Esophagus squamous epithelium (tissue), 5 donors: ENCODE measurements at regions not wholly inside any gene's neighbourhood (a gene's known extent, or its start where the extent isn't known, plus 50 kb on each side); places are given as distances from the start of the nearest gene placed in this dataset.

Source experiments
- DNase-seq: peaks from one replicate; lab custom pipeline; 2025; lab: John Stamatoyannopoulos, UW
- H3K27ac ChIP-seq, 4 donors: fragments of 200-600 bp; sonication (generic); one replicate each; pipeline ENCODE4 v1.5.1; 2016 to 2019; ENCODE audit warnings: mild to moderate bottlenecking in 1 of 4
- H3K27me3 ChIP-seq, 4 donors: fragments of 200-600 bp; sonication (generic); 1 replicate in 3 of 4; 2 replicates in 1 of 4; pipeline versions ENCODE4 v1.5.1 to v1.6.0; 2017 to 2021; ENCODE audit warnings: antibody characterized with exemption in 1 of 4
- H3K36me3 ChIP-seq, 3 donors: fragments of 200-600 bp; sonication (generic); one replicate each; pipeline ENCODE4 v1.5.1; 2016 to 2019
- H3K4me1 ChIP-seq, 3 donors: fragments of 200-600 bp; sonication (generic); one replicate each; pipeline ENCODE4 v1.5.1; 2017 to 2019
- H3K4me3 ChIP-seq, 4 donors: fragments of 200-600 bp; sonication (generic); 1 replicate in 3 of 4; 2 replicates in 1 of 4; pipeline ENCODE4 v1.5.1; 2016 to 2019; ENCODE audit warnings: mild to moderate bottlenecking in 2 of 4, moderate library complexity in 1 of 4
- H3K9me3 ChIP-seq, 3 donors: fragments of 200-600 bp; sonication (generic); one replicate each; pipeline ENCODE4 v1.5.1; 2016 to 2019
- POLR2A ChIP-seq, 4 donors: fragments of 450-650 bp; IDR thresholded peaks; one replicate each; pipeline ENCODE4 v1.6.1; 2017; ENCODE audit warnings: antibody characterized with exemption in 4 of 4, mild to moderate bottlenecking in 4 of 4, moderate library complexity in 3 of 4
- WGBS, 2 donors: methylation state at CpG; one replicate each; pipeline ENCODE4 v1.1.5; 2018; 5-methylcytosine and 5-hydroxymethylcytosine counted together
- intact Hi-C: fragments of 100-400 bp; cut with DNase I; formaldehyde crosslinking; loops from one replicate; pipeline ENCODE4 v1.15.0; 2022
- TF ChIP-seq, protein P1 (sequence below), 6 experiments: fragments of 450-650 bp in 4 of 6; fragments of 200-600 bp in 2 of 6; sonication (generic) in 2 of 6; IDR thresholded peaks; one replicate each; pipeline ENCODE4 v1.5.1; 2016 to 2019; ENCODE audit warnings: antibody characterized with exemption in 6 of 6, mild to moderate bottlenecking in 4 of 6, moderate library complexity in 4 of 6
- donor health status: DM: yes; HTN: yes; CAD: no.

DNA sequence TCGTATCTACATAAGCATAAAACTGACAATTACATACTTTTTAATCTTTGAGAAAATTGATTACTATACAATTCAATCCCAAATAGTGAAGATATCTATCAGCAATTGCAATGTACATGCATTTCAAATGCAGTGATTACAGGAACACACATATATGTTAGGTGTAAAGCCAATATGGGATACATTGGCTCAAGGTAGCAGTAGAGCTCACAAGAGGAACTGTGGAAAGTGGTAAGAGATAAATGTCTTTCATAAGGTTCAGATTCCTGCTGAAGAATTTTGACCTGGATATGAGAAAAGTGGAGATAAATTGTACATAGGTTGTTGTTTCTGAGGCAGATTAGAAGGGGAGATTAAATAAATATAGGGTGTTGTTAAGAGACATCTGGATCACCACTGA lies 1280.5 kb downstream of the OTOL1 start:
- TF ChIP-seq, protein P1, sequence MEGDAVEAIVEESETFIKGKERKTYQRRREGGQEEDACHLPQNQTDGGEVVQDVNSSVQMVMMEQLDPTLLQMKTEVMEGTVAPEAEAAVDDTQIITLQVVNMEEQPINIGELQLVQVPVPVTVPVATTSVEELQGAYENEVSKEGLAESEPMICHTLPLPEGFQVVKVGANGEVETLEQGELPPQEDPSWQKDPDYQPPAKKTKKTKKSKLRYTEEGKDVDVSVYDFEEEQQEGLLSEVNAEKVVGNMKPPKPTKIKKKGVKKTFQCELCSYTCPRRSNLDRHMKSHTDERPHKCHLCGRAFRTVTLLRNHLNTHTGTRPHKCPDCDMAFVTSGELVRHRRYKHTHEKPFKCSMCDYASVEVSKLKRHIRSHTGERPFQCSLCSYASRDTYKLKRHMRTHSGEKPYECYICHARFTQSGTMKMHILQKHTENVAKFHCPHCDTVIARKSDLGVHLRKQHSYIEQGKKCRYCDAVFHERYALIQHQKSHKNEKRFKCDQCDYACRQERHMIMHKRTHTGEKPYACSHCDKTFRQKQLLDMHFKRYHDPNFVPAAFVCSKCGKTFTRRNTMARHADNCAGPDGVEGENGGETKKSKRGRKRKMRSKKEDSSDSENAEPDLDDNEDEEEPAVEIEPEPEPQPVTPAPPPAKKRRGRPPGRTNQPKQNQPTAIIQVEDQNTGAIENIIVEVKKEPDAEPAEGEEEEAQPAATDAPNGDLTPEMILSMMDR (IDR thresholded peaks at IDR 0.05) = no peak
- no peak for TF ChIP-seq POLR2A (IDR thresholded peaks at IDR 0.05)
- Histone ChIP-seq H3K27me3 (no peaks in the 10 kb centered on the region), H3K9me3 (no peaks in the 10 kb centered on the region), H3K4me3 (no peak overlapping the region), H3K27ac (no peak overlapping the region), H3K4me1 (no peaks in the 10 kb centered on the region), H3K36me3 (no peaks in the 10 kb centered on the region)
- 79% methylated on average over 1 of the region's 1 CpG for WGBS, 2 donors
- no peak for DNase-seq
- intact Hi-C loops = no loop called here

DNA sequence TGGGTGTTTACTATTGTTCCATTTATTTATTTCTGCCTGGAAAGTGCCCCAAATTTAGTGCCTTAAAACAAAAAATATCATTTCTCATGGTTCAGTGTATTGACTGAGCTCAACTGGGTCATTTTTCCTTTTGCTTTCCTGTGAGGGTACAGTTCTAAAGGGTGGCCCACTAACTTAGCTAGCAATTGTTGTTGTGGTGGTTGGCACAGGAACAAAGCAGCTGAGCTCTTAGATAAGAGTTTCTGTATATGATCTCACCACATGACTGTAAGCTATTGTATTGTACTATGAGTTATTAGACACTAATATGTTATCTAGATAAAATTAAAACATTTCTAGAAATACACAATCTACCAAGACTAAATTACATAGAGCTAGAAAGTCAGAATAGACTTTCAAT lies 1283.7 kb downstream of the OTOL1 start:
- Histone ChIP-seq H3K9me3 (no peaks in the 10 kb centered on the region), H3K4me1 (no peaks in the 10 kb centered on the region), H3K27ac (no peak overlapping the region), H3K36me3 (no peaks in the 10 kb centered on the region), H3K27me3 (no peaks in the 10 kb centered on the region), H3K4me3 (no peak overlapping the region)
- intact Hi-C loops = no loop called here
- no peak for DNase-seq
- TF ChIP-seq, protein P1 (IDR thresholded peaks at IDR 0.05) = no peak
- no peak for TF ChIP-seq POLR2A (IDR thresholded peaks at IDR 0.05)

DNA sequence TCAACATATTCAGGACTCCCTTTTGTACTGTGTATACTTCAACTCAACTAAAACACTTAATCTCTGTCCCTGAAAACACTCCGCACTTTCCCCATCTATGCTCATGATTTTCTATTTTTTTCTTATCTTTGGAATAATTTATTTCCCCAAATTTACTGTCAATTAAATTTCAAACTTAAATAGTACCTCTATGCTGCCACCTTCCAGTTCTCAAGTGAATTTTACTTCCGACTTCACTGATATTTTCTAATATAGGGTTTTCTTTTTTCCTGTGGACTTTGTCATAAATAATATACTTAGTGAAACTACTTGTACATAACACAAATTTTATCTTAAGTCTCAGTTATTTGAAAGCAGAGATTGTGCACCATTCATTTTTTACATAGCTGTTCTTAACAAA lies 1303.3 kb downstream of the OTOL1 start:
- Histone ChIP-seq H3K27me3 (no peaks in the 10 kb centered on the region), H3K27ac (no peak overlapping the region), H3K4me1 (no peaks in the 10 kb centered on the region), H3K9me3 (no peaks in the 10 kb centered on the region), H3K4me3 (no peak overlapping the region), H3K36me3 (no peaks in the 10 kb centered on the region)
- intact Hi-C loops = no loop called here
- 86 to 93% methylated on average over 2 of the region's 2 CpGs for WGBS, 2 donors
- DNase-seq = no peak
- TF ChIP-seq, protein P1 (IDR thresholded peaks at IDR 0.05) = no peak
- no peak for TF ChIP-seq POLR2A (IDR thresholded peaks at IDR 0.05)

DNA sequence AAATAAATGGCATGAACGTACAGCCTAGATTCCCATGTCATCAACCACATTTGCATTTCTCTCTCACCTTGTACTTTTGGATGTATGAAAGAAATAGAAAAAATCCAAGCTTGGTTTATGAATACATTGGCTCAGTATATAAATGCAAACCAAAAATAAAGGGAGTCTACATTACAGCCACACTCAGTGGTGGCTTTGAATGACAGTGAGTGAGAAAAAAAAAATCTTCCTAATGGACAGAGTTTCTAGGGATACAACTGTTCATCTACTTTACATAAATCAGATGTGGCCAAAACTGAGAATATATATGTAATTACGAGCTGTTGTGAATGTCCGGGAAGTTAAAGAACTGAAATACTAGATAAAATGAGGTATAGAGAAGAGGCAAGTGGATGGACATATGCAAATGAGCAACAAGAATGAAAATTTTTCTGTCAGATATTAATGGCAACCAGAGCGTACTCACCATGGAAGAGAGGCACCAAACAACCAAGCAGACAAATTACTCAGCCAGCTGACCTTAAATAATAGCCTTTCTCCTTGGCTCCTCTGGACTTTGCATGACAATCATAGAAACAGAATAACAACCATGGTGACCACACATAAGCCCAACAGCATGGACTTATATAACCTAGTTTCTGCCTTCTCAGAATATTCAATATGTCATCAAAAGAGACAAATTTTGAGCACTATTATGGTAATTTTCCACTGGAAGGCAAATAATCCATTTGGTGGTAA lies 1305.8 kb downstream of the OTOL1 start:
- H3K27me3 ChIP-seq = no peaks in the 10 kb centered on the region
- no peaks in the 10 kb centered on the region for H3K36me3 ChIP-seq
- intact Hi-C loops = no loop called here
- WGBS, 2 donors = 62 to 69% methylated on average over 4 of the region's 4 CpGs
- no peak for DNase-seq
- H3K4me1 ChIP-seq = no peaks in the 10 kb centered on the region
- TF ChIP-seq, protein P1 (IDR thresholded peaks at IDR 0.05) = no peak
- TF ChIP-seq POLR2A (IDR thresholded peaks at IDR 0.05) = no peak
- no peak overlapping the region for H3K27ac ChIP-seq
- H3K9me3 ChIP-seq = no peaks in the 10 kb centered on the region
- no peak overlapping the region for H3K4me3 ChIP-seq

DNA sequence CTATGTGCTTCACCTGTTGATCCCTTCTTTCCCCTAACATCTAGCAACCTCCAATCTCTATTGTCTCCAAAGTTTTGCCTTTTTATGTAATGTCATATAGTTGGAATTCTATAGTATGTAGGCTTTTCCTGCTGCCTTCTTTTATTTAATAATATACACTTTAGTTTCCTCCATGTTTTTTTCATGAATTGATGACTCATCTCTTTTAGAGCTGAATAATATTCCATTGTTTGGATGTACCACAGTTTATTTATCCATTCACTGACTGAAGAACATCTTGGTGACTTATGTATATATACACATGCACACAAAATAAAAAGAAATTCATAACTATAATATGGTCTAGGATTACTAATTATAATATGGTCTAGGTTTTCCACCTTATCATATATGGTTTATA lies 1314.2 kb downstream of the OTOL1 start:
- TF ChIP-seq POLR2A (IDR thresholded peaks at IDR 0.05) = no peak
- TF ChIP-seq, protein P1 (IDR thresholded peaks at IDR 0.05) = no peak
- H3K36me3 ChIP-seq = no peaks in the 10 kb centered on the region
- no peak overlapping the region for H3K27ac ChIP-seq
- H3K9me3 ChIP-seq = no peaks in the 10 kb centered on the region
- intact Hi-C loops = no loop called here
- H3K27me3 ChIP-seq = no peaks in the 10 kb centered on the region
- H3K4me3 ChIP-seq = no peak overlapping the region
- no peak for DNase-seq
- no peaks in the 10 kb centered on the region for H3K4me1 ChIP-seq
